Endothelial cell of umbilical vein (primary cell): ENCODE measurements at regions not wholly inside any gene's neighbourhood (a gene's known extent, or its start where the extent isn't known, plus 50 kb on each side); places are given as distances from the start of the nearest gene placed in this dataset.

ENCODE experiments used
- BruUV-seq: library from RNA; stranded (reverse); fragments of 400-500 nt; replicated peaks from 2 replicates; lab custom pipeline; 2021; lab: Mats Ljungman, UMichigan
- CTCF ChIA-PET: fragments of 300-600, 350-600 bp; sonication (Branson Sonifier 250); formaldehyde crosslinking; loops from one replicate; lab custom pipeline; 2021; ENCODE audit warnings: antibody characterized with exemption, inconsistent platforms; lab: Charles Lee
- POLR2A ChIA-PET: fragments of 300-600, 350-600 bp; sonication (Branson Sonifier 250); formaldehyde crosslinking; loops from one replicate; lab custom pipeline; 2021; ENCODE audit warnings: antibody characterized with exemption, inconsistent platforms; lab: Charles Lee
- DNase-seq: peaks from one replicate; pipeline ENCODE4 v3.0.0-alpha.2; 2011; ENCODE audit warnings: low read depth, low spot score
- FAIRE-seq: peaks from 2 replicates; lab custom pipeline; 2011; peaks lifted over from hg19 to GRCh38; lab: Jason Lieb, UNC
- H2AFZ ChIP-seq: 2 replicates; pipeline ENCODE4 v1.6.0; 2012; ENCODE audit warnings: low read depth, low read length, control low read depth, inconsistent platforms
- H3K27ac ChIP-seq: 2 replicates; pipeline ENCODE4 v1.5.1; 2011; ENCODE audit warnings: low read depth, mild to moderate bottlenecking, control low read depth, low read length, moderate library complexity; ENCODE audit not compliant: insufficient read depth
- H3K27me3 ChIP-seq, 2 experiments: 2 replicates each; pipeline versions ENCODE4 v1.6.0 to v1.6.1; 2011; ENCODE audit warnings: low read length in 2 of 2, mixed read lengths in 1 of 2; ENCODE audit not compliant: control insufficient read depth in 2 of 2, insufficient read depth in 2 of 2
- H3K36me3 ChIP-seq, 2 experiments: 2 replicates in 1 of 2; 3 replicates in 1 of 2; pipeline ENCODE4 v1.5.1; 2011; ENCODE audit warnings: low read length in 2 of 2, mild to moderate bottlenecking in 1 of 2, moderate library complexity in 1 of 2; ENCODE audit not compliant: control insufficient read depth in 2 of 2, insufficient read depth in 2 of 2; ENCODE audit errors: extremely low read depth in 1 of 2
- H3K4me1 ChIP-seq: 3 replicates; pipeline ENCODE4 v1.5.1; 2011; ENCODE audit warnings: mild to moderate bottlenecking, low read length; ENCODE audit not compliant: control insufficient read depth, insufficient read depth; ENCODE audit errors: extremely low read depth
- H3K4me2 ChIP-seq: 2 replicates; pipeline ENCODE4 v1.6.1; 2011; ENCODE audit warnings: low read length, control low read depth, mixed read lengths; ENCODE audit not compliant: insufficient read depth
- H3K4me3 ChIP-seq, 3 experiments: fragments of 200-600 bp in 1 of 3; sonication (generic), shearing (Covaris generic) in 1 of 3; replicated peaks in 1 of 3; 2 replicates each; pipeline ENCODE4 v1.5.1; 2011 to 2016; ENCODE audit warnings: control low read depth in 3 of 3, low read length in 3 of 3, mild to moderate bottlenecking in 2 of 3, inconsistent platforms in 1 of 3, low read depth in 1 of 3, moderate library complexity in 1 of 3; ENCODE audit not compliant: insufficient read depth in 1 of 3
- H3K79me2 ChIP-seq: 2 replicates; pipeline ENCODE4 v1.6.0; 2012; ENCODE audit warnings: low read length, inconsistent platforms; ENCODE audit not compliant: control insufficient read depth, insufficient read depth
- H3K9ac ChIP-seq: replicated peaks from 2 replicates; pipeline ENCODE3; 2011; ENCODE audit warnings: low read length, control low read depth; ENCODE audit not compliant: insufficient read depth; ENCODE audit errors: extremely low read depth
- H3K9me1 ChIP-seq: replicated peaks from 3 replicates; pipeline ENCODE4 v1.6.0; 2011; ENCODE audit warnings: mild to moderate bottlenecking, low read length; ENCODE audit not compliant: control insufficient read depth, insufficient read depth; ENCODE audit errors: extremely low read depth
- H3K9me3 ChIP-seq: replicated peaks from 2 replicates; pipeline ENCODE4 v1.5.1; 2012; ENCODE audit warnings: low read length, inconsistent platforms; ENCODE audit not compliant: control insufficient read depth, insufficient read depth
- H4K20me1 ChIP-seq: replicated peaks from 2 replicates; pipeline ENCODE3; 2011; ENCODE audit warnings: mild to moderate bottlenecking, low read length; ENCODE audit not compliant: control insufficient read depth, insufficient read depth; ENCODE audit errors: extremely low read depth
- EZH2 ChIP-seq: IDR thresholded peaks from 2 replicates; pipeline ENCODE4 v1.6.1; 2012; ENCODE audit warnings: borderline replicate concordance, low read depth, mild to moderate bottlenecking, moderate library complexity, low read length, inconsistent platforms; ENCODE audit not compliant: severe bottlenecking
- FOS ChIP-seq: IDR thresholded peaks from 2 replicates; pipeline ENCODE4 v1.6.1; 2011; ENCODE audit warnings: mild to moderate bottlenecking, low read length, moderate library complexity, borderline replicate concordance; ENCODE audit not compliant: insufficient read depth
- GATA2 ChIP-seq: IDR thresholded peaks from 2 replicates; pipeline ENCODE4 v1.7.0; 2011; ENCODE audit warnings: low read depth, mild to moderate bottlenecking, moderate library complexity, mixed read lengths, low read length; ENCODE audit not compliant: insufficient read length, insufficient read depth
- JUN ChIP-seq: IDR thresholded peaks from 2 replicates; pipeline ENCODE4 v1.6.1; 2011; ENCODE audit warnings: borderline replicate concordance, low read depth; ENCODE audit not compliant: insufficient read length, insufficient read depth
- MYC ChIP-seq: IDR thresholded peaks from one replicate; pipeline ENCODE4 v1.6.1; 2011; ENCODE audit warnings: mild to moderate bottlenecking, low read depth, low read length
- POLR2A ChIP-seq: IDR thresholded peaks from 2 replicates; pipeline ENCODE4 v1.6.1; 2012; ENCODE audit warnings: low read depth, mild to moderate bottlenecking, control low read depth, low read length
- POLR2AphosphoS5 ChIP-seq: IDR thresholded peaks from 2 replicates; pipeline ENCODE4 v1.6.1; 2012; ENCODE audit warnings: low read depth, mild to moderate bottlenecking, control low read depth, low read length, moderate library complexity; ENCODE audit not compliant: insufficient read depth
- dilution Hi-C: fragments of 300-500 bp; cut with MboI; formaldehyde crosslinking; loops from one replicate; pipeline ENCODE4 v1.15.0; 2019; ENCODE audit warnings: low sequenced_read_pairs; ENCODE audit not compliant: extremely low pct_ligation_motif_present
- intact Hi-C: fragments of 100-400 bp; cut with micrococcal nuclease; formaldehyde crosslinking; loops from one replicate; pipeline ENCODE4 v1.10.0; 2022
- TF ChIP-seq, protein P1 (sequence below), 2 donors: IDR thresholded peaks; 1 replicate in 1 of 2; 2 replicates in 1 of 2; pipeline ENCODE4 v1.5.1; 2011; ENCODE audit warnings: low read length in 2 of 2, mild to moderate bottlenecking in 2 of 2, moderate library complexity in 2 of 2, control low read depth in 1 of 2, inconsistent platforms in 1 of 2, low read depth in 1 of 2; ENCODE audit not compliant: insufficient read depth in 1 of 2; ENCODE audit errors: extremely low read depth in 1 of 2
- TF ChIP-seq, protein P2 (sequence below): IDR thresholded peaks from 2 replicates; pipeline ENCODE4 v1.6.1; 2011; ENCODE audit not compliant: insufficient read depth, insufficient read length

DNA sequence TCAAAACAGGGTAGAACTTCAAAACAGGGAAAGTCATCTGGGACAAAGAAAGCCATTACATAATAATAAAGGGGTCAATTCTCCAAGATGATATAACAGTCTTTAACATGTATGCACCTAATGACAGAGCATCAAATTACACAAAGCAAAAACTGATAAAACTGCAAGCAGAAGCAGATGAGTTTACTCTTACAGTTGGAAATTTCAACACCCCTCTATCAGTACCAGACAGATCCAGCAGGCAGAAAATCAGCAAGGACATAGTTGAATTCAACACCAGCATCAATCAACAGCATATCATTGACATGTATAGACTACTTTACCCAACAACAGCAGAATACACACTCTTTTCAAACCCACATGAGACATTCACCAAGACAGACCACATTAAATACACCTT, 233.0 kb upstream of the NEBL start:
- no peak overlapping the region for H3K9ac ChIP-seq
- peaks cover 0 to 3% of the 10 kb centered on the region in 2 experiments for H3K27me3 ChIP-seq
- POLR2A ChIA-PET: no interaction called here
- no peak overlapping the region for H2AFZ ChIP-seq
- DNase-seq (no peak), FAIRE-seq (no peak)
- dilution Hi-C loops: no loop called here
- no TSS peak for BruUV-seq
- H3K9me1 ChIP-seq: no peaks in the 10 kb centered on the region
- H3K4me1 ChIP-seq: no peaks in the 10 kb centered on the region
- H3K27ac ChIP-seq: no peak overlapping the region
- no peaks in the 10 kb centered on the region for H3K9me3 ChIP-seq
- no peak overlapping the region for H3K4me2 ChIP-seq
- intact Hi-C loops: no loop called here
- no peaks in the 10 kb centered on the region for H4K20me1 ChIP-seq
- CTCF ChIA-PET: no interaction called here
- H3K4me3 ChIP-seq: no peak overlapping the region
- TF ChIP-seq POLR2A (no peak), MYC (no peak), POLR2AphosphoS5 (no peak), JUN (no peak), GATA2 (no peak), FOS (no peak), EZH2 (no peak)
- TF ChIP-seq, protein P1, sequence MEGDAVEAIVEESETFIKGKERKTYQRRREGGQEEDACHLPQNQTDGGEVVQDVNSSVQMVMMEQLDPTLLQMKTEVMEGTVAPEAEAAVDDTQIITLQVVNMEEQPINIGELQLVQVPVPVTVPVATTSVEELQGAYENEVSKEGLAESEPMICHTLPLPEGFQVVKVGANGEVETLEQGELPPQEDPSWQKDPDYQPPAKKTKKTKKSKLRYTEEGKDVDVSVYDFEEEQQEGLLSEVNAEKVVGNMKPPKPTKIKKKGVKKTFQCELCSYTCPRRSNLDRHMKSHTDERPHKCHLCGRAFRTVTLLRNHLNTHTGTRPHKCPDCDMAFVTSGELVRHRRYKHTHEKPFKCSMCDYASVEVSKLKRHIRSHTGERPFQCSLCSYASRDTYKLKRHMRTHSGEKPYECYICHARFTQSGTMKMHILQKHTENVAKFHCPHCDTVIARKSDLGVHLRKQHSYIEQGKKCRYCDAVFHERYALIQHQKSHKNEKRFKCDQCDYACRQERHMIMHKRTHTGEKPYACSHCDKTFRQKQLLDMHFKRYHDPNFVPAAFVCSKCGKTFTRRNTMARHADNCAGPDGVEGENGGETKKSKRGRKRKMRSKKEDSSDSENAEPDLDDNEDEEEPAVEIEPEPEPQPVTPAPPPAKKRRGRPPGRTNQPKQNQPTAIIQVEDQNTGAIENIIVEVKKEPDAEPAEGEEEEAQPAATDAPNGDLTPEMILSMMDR (IDR thresholded peaks at IDR 0.05; ENCODE audit: extremely low read depth in 1 of 2, insufficient read depth in 1 of 2, low read depth in 1 of 2, low read length in 2 of 2): no peak
- TF ChIP-seq, protein P2, sequence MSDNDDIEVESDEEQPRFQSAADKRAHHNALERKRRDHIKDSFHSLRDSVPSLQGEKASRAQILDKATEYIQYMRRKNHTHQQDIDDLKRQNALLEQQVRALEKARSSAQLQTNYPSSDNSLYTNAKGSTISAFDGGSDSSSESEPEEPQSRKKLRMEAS: no peak
- H3K36me3 ChIP-seq: no peaks in the 10 kb centered on the region
- no peaks in the 10 kb centered on the region for H3K79me2 ChIP-seq
